ENCODE measurements at regions not wholly inside any gene's neighbourhood (a gene's known extent, or its start where the extent isn't known, plus 50 kb on each side); places are given as distances from the start of the nearest gene placed in this dataset.

DNA sequence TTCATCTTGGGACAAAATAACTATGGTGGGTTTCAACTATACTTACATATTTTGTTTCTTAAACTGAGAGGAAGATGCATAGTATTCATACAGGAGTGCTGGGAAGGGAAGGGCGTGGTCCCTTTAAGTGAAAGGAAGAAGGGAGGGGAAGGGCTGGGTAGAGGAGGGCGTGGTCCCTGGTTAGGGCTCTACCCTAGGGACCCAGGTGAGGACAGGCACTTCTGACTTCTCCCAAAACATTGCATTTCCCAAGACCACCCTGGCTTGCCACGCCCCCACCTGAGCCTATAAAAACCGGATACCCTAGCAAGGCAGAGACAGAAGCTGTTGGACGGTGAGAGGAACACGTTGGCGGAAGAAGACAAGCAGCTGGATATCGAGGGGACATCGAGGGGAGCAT lies 157.6 kb upstream of the PLXNA4 start:
- no peak for DNase-seq (ENCODE audit: low spot score)

- no peak for DNase-seq (ENCODE audit: low spot score)
These were observed 156.1 kb upstream of the PLXNA4 start for GRCh38 chr7:132732321-132732865.

- no peak for DNase-seq (ENCODE audit: low spot score)
These were observed 153.8 kb upstream of the PLXNA4 start for GRCh38 chr7:132730105-132730504.

DNA sequence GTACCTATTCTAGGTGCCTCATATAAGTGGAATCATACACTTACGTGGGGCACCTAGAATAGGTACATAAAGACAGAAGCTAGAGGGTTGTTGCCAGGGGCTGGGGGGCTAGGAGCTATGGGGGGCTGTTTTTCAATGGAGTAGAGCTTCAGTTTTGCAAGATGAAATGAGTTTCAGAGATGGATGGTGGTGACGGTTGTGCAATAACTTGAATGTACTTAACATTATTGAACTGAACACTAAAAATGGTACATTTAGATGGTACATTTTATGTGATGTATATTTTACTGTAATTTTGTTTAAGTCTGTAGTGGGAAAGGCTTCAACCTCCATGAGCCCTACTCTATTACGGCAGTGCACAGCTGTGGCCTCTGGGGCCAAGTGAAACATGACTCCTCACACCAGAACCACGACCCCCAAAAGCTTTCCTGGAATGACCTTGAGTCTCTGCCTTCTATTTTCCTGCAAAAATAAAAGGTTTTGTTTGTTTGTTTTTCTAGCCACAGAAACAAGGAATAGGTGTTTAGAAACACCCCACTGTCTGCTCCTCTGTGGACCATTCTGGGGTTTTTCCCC lies 147.3 kb upstream of the PLXNA4 start:
- no peak for DNase-seq (ENCODE audit: low spot score)

DNA sequence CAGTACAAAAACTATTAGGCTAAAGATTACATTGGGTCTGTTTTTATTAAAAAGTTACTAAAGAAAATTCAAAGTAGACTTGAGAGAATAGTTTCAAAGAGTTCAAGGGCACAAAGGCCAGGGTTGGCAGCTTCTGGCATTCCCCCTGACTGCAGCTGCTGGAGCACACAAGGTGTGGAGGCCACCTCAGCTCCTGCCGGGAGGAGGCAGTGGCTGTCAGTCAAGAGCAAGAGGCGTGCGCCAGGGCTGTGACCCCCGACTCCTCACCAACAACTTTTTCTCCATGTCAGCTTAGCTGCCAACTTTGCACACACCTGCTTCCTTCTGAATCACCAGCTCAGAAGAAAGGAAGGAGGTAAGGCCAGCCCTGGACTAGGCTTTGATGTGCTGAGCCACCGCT lies 144.6 kb upstream of the PLXNA4 start:
- DNase-seq (ENCODE audit: low spot score): no peak

- no peak for DNase-seq (ENCODE audit: low spot score)
These were observed 137.6 kb upstream of the PLXNA4 start for GRCh38 chr7:132713893-132714292.

GRCh38 chr7:132709971-132710567 lies 133.8 kb upstream of the PLXNA4 start:
- DNase-seq (ENCODE audit: low spot score): no peak

DNA sequence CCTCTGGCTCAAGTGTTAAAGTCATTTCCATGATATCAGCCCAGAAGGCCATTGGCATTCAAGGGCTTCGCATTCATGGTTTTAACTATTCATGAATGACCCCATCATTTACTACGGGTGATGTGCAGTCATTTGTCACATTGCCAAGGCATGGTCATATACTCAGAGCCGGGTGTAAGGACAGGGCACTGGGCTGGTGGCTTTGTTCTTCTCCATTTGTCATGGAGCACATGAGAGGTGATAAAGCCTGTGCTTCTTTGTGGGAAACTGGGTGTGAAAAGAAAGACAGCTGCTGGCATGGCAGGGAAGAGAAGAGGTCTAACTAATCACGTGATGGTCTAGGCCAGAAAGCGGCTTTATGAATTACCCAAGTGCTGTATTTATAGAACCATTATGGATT lies 132.2 kb upstream of the PLXNA4 start:
- DNase-seq (ENCODE audit: low spot score): no peak

DNA sequence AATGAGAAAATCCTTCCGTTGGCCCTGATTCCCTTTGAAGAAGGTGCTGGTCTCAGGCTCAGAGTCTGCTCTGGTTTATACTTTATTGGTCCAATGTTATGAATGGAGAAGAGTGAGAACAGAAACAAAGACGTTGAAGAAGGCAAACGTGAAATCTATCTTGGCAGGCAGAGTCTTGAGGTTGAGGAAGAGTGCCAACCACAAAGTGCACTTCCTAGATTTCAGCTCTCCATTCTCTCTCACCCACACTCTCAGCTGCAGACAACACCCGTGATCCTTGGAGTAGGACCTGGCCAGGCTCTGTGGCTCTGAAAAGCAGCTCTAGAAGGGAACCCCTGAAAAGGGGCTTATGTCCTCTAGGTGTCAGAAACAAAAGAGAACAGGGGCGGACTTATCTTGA lies 128.9 kb upstream of the PLXNA4 start:
- DNase-seq (ENCODE audit: low spot score): no peak

- no peak for DNase-seq (ENCODE audit: low spot score)
These were observed 127.5 kb upstream of the PLXNA4 start for GRCh38 chr7:132703742-132704141.

DNA sequence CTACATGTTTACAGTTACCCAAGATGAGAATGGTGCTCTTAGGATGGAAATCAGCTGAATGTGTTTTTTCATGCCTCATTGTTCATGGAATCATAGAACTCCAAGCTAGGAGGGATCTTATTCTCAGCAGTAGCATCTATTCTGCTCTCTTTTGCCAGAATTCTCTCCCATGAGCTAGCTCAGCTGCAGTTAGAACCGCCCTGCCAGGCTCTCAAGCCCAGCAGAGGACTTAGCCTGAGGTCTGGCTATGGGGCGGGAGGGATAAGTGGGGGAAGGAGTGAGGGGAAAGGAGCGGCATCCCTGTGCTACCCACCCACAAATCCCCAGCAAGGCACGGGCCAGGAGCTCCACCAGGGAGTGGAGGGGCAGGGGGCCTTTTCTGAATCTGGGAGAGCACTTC lies 120.7 kb upstream of the PLXNA4 start:
- no peak for DNase-seq (ENCODE audit: low spot score)

DNA sequence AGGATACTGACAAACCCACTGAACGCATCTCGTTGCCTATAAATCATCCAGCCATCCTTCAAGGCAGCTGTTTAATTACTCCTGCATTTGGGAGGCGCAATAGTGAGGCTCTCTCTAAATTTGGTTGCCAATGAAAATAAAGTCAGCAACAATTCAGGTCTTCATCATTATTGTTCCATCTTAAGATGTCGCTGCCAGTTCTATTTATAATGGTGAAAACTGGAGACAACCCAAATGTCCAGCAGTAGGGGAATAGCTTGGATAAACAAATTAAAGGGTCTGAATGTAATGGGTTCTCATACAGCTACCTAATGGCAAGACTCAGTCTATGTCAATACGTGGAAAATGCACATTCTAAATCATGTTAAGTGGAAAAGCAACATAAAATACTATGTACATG lies 120.1 kb upstream of the PLXNA4 start:
- DNase-seq (ENCODE audit: low spot score): no peak

DNA sequence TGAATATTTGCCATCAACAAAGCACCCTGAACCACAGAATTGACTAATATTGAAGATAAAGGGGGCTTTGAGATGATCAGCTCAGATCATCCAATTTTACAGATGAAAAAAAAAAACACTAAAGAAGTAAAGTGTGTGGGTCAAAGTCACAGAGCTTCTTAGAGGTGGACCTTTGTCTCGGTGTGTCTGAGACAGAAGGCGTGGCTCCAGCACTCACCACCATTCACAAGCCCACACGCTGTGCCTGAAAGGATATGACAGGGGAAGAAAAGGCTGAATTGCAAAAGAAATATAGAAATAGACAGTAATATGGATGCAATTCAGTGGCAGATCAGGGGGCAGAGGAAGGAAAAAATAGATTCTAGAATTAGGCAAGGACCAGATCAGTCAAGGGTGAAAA lies 114.9 kb upstream of the PLXNA4 start:
- DNase-seq (ENCODE audit: low spot score): no peak

GRCh38 chr7:132690174-132690573 lies 113.9 kb upstream of the PLXNA4 start:
- DNase-seq (ENCODE audit: low spot score): no peak

- DNase-seq (ENCODE audit: low spot score): no peak
These were observed 111.7 kb upstream of the PLXNA4 start for GRCh38 chr7:132687981-132688383.

DNA sequence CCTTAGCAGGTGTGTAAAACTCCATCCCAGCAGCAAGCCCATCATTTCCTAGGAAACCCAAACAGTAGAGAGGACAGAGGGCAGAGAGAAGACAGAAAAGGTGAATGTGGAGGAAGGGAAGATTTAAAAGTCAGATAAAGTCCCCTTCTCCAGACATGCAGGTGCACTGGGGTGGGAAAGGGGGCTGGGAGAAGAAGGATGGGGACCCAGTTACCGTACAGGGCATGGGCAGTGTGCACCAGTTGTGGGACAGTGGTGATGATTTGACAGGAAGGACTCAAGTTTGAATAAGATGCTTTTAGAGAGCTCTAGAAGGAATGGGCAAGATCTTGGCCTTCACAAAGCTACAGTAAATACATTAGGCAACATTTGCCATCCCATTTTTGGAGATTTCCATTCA lies 110.7 kb upstream of the PLXNA4 start:
- DNase-seq (ENCODE audit: low spot score): no peak

DNA sequence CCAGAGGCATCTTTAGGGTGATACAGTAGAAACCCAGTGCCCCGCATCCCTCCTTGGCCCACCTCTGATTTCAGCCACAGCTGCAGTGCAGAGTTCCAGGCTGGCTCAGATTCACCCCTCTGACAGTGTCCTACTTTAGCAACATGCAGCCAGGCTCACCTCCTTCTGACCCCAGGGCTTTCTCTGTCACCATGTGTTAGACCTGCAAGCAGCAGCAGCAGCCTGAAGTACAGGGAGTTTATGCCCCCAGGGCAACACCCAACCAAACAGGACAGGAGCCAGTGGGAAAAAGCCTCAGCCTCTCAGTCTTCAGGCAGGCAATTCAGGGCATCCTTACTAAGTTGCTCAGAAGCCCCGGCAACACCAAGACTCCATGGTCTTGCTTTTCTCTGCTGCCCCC lies 109.0 kb upstream of the PLXNA4 start:
- DNase-seq (ENCODE audit: low spot score): no peak

DNA sequence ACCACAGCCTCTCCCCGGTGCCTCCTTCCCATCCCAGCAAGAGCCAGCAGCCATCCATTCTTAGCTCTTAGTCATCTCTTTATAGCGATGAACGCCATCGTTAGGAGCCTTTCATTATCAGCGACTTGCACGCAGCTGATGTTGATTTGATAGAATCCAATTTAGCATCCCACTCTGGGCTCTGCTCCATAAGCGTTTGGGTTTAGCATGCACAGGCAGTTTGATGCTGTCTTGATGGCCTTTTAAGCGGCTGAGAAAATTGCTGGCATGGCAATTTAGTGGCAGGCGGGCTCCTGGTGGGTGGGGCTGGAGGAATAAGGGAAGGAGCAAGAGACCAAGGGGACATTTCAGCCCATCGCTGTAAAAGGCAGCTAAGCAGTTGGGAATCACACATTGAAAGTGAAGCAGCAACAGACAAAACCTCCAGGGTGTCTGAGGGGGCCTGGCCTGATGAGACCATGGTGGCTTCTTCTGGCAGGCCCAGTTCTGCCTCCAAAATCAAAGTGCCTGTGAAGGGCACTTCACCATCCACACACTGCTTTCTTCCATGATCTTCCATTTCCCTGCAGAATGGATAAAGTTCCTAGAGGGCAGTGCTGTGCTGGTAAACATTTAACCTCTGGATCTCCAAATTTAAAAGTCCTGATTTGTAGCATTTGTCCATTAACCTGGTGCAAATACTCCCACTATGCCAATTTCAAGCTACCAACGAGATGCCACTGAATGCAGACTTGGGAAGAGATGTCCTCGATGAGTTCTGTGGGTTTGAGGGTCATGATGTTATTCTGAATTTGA lies 107.8 kb upstream of the PLXNA4 start:
- no peak for DNase-seq (ENCODE audit: low spot score)

GRCh38 chr7:132681951-132682350 lies 105.7 kb upstream of the PLXNA4 start:
- no peak for DNase-seq (ENCODE audit: low spot score)

DNA sequence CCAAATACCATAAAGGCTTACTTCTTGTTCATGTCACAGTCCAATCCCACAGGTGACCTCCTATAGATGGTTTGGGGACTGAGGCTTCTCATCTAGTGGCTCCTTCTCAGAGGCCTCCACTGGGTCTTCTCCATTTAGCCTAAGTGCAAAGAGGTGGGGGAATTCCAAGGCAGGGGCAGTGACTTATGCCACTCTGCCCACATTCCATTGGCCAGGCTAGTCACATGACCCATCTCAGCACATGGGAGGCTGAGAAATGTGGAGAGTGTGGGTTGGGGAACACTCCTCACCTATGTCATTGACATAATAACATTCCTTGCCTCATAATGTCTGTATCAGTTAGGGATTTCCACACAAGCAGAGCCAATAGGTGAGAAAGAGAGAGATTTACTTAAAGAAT lies 104.3 kb upstream of the PLXNA4 start:
- no peak for DNase-seq (ENCODE audit: low spot score)

DNA sequence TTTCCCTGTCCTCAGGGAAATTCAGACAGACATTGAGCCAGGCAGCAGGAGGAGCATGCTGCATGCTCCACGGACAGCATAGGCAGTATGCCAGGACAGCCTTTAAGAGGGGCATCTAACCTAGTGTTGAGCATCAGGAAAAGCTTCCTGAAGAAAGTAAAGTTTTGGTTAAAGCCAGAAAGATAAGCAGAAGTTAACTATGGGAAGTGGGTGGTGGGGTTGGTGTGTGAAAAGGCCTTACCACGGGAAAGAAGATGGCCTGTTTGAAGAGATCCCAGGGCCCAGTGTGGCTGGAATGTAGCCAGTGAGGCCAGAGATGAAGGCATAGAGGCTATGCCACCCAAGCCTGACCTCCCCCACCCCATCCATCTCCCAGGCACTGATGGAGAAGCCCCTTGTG lies 102.4 kb upstream of the PLXNA4 start:
- DNase-seq (ENCODE audit: low spot score): no peak

GRCh38 chr7:132677918-132678317 lies 101.6 kb upstream of the PLXNA4 start:
- DNase-seq (ENCODE audit: low spot score): no peak

DNA sequence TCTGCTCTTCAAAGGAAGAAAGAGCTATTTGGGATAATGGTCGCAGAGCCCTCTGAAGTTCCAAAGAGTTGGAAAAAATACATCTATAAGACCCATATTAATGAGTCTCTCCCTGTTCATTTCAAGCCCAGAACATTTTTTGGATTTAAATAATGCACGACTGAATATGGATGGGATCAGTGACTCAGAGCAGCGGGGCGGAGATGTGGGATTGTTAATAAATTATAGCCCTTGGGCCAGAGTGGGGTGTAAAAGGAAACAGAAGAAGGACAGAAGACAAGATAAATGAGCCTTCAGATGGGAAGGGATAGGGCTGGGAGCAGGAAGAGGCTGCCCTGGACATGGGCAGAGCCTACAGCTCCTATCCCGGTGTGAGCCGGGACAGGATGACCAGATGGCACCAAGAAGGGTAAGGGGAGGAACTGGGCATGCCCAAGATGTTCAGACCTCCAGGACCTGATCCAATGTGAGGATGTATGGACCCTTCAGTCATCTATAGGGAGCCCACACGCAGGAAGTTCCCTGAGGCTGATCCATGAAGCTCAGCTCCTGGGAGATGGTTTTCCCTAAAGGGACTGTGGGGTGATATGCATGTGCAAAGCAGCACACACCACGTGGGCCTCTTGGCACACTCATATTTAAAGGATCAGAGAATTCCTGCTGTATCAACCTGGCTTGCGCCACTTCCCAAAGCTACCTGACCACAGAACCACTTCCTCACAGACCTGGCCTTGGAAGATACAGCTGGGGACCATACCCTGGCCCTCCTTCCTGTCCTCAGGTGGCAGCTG lies 96.1 kb upstream of the PLXNA4 start:
- DNase-seq (ENCODE audit: low spot score): no peak

Data from activated CD4-positive, alpha-beta T cell treated with anti-CD3 and anti-CD28 coated beads, Interleukin-2, Interleukin-4, amounts not matched to agents 100 ng/mL and 50 ng/mL, durations not matched to agents 16 hours and 8 hours (primary cell).